Right atrium auricular region (tissue), 2 donors: ENCODE measurements at regions not wholly inside any gene's neighbourhood (a gene's known extent, or its start where the extent isn't known, plus 50 kb on each side); places are given as distances from the start of the nearest gene placed in this dataset.

ENCODE experiments used
- DNase-seq: peaks from one replicate; pipeline ENCODE4 v3.0.0-alpha.2; 2019; ENCODE audit warnings: low spot score
- H3K27ac ChIP-seq, 2 donors: fragments of 200-600 bp; sonication (generic); 1 replicate in 1 of 2; 2 replicates in 1 of 2; pipeline ENCODE4 v1.5.1; 2016 to 2019
- H3K27me3 ChIP-seq, 2 donors: fragments of 200-600 bp; sonication (generic); one replicate each; pipeline versions ENCODE4 v1.5.1 to v1.6.0; 2017 to 2019
- H3K36me3 ChIP-seq: fragments of 200-600 bp; sonication (generic); one replicate; pipeline ENCODE4 v1.5.1; 2016
- H3K4me1 ChIP-seq, 2 donors: fragments of 200-600 bp; sonication (generic); one replicate each; pipeline versions ENCODE4 v1.5.1 to v1.6.0; 2017 to 2019
- H3K4me3 ChIP-seq, 2 donors: fragments of 200-600 bp; sonication (generic); 1 replicate in 1 of 2; 2 replicates in 1 of 2; pipeline ENCODE4 v1.5.1; 2017 to 2019; ENCODE audit warnings: mild to moderate bottlenecking in 1 of 2, moderate library complexity in 1 of 2
- H3K9me3 ChIP-seq, 2 donors: fragments of 200-600 bp; sonication (generic); one replicate each; pipeline ENCODE4 v1.5.1; 2019
- CTCF ChIP-seq, 2 donors: fragments of 200-600 bp; sonication (generic); IDR thresholded peaks; one replicate each; pipeline ENCODE4 v1.5.1; 2019; ENCODE audit warnings: antibody characterized with exemption in 2 of 2

GRCh38 chr11:15690320-15690719 is 575.6 kb downstream of the INSC start:
- no peak for DNase-seq
- peaks cover 0 to 17% of the 10 kb centered on the region in 2 donors for H3K4me1 ChIP-seq
- no peaks in the 10 kb centered on the region for H3K36me3 ChIP-seq
- no peak overlapping the region for H3K4me3 ChIP-seq
- no peaks in the 10 kb centered on the region for H3K27me3 ChIP-seq
- no peaks in the 10 kb centered on the region for H3K9me3 ChIP-seq
- no peak for TF ChIP-seq CTCF (IDR thresholded peaks at IDR 0.05)
- H3K27ac ChIP-seq: no peak overlapping the region

- Histone ChIP-seq H3K4me1 (peaks cover 0 to 16% of the 10 kb centered on the region in 2 donors), H3K9me3 (no peaks in the 10 kb centered on the region), H3K4me3 (no peak overlapping the region), H3K27ac (no peak overlapping the region), H3K27me3 (no peaks in the 10 kb centered on the region), H3K36me3 (no peaks in the 10 kb centered on the region)
- no peak for DNase-seq
- TF ChIP-seq CTCF (IDR thresholded peaks at IDR 0.05): no peak
These were observed 578.0 kb downstream of the INSC start for GRCh38 chr11:15692739-15693138.

GRCh38 chr11:15695096-15695721 is 580.5 kb downstream of the INSC start:
- no peak overlapping the region for H3K27ac ChIP-seq
- H3K4me3 ChIP-seq: no peak overlapping the region
- H3K27me3 ChIP-seq: no peaks in the 10 kb centered on the region
- no peaks in the 10 kb centered on the region for H3K36me3 ChIP-seq
- no peaks in the 10 kb centered on the region for H3K9me3 ChIP-seq
- no peaks in the 10 kb centered on the region for H3K4me1 ChIP-seq
- TF ChIP-seq CTCF (IDR thresholded peaks at IDR 0.05): no peak
- no peak for DNase-seq

- no peak overlapping the region for H3K4me3 ChIP-seq
- H3K4me1 ChIP-seq: no peaks in the 10 kb centered on the region
- no peak for TF ChIP-seq CTCF (IDR thresholded peaks at IDR 0.05)
- no peaks in the 10 kb centered on the region for H3K36me3 ChIP-seq
- no peaks in the 10 kb centered on the region for H3K9me3 ChIP-seq
- DNase-seq: no peak
- H3K27me3 ChIP-seq: no peaks in the 10 kb centered on the region
- H3K27ac ChIP-seq: no peak overlapping the region
These were observed 581.3 kb downstream of the INSC start for GRCh38 chr11:15696069-15696468.

GRCh38 chr11:15697437-15698236 is 582.9 kb downstream of the INSC start:
- Histone ChIP-seq H3K9me3 (no peaks in the 10 kb centered on the region), H3K27ac (no peak overlapping the region), H3K36me3 (no peaks in the 10 kb centered on the region), H3K27me3 (no peaks in the 10 kb centered on the region), H3K4me3 (no peak overlapping the region), H3K4me1 (no peaks in the 10 kb centered on the region)
- TF ChIP-seq CTCF (IDR thresholded peaks at IDR 0.05): no peak
- no peak for DNase-seq
